Esophagus squamous epithelium (tissue), 4 donors: ENCODE measurements at regions not wholly inside any gene's neighbourhood (a gene's known extent, or its start where the extent isn't known, plus 50 kb on each side); places are given as distances from the start of the nearest gene placed in this dataset.

ENCODE experiments used
- CTCF ChIP-seq, 6 experiments: fragments of 450-650 bp in 4 of 6; fragments of 200-600 bp in 2 of 6; sonication (generic) in 2 of 6; IDR thresholded peaks; one replicate each; pipeline ENCODE4 v1.5.1; 2016 to 2019; ENCODE audit warnings: antibody characterized with exemption in 6 of 6, mild to moderate bottlenecking in 4 of 6, moderate library complexity in 4 of 6
- POLR2A ChIP-seq, 4 donors: fragments of 450-650 bp; IDR thresholded peaks; one replicate each; pipeline ENCODE4 v1.6.1; 2017; ENCODE audit warnings: antibody characterized with exemption in 4 of 4, mild to moderate bottlenecking in 4 of 4, moderate library complexity in 3 of 4

DNA sequence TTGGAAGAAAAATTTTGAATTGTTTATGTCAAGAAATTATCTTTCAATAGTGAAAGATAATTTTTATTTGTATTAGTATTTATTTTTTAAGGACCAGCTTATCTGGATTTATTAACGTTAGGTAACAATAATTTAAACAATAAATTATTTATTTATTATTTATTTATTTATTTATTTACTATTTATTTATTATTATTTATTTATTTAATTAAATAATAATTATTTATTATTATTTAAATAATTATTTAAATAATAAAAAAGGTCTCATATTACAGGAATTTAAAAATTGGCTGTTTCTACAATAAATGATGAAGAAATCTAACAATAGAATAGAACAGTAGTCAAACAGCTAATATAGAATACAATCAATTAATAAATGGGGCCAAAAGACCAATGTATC is 618.7 kb upstream of the BRINP3 start:
- TF ChIP-seq CTCF (IDR thresholded peaks at IDR 0.05) (no peak), POLR2A (IDR thresholded peaks at IDR 0.05) (no peak)
